PC-9 (cell line): ENCODE measurements at regions not wholly inside any gene's neighbourhood (a gene's known extent, or its start where the extent isn't known, plus 50 kb on each side); places are given as distances from the start of the nearest gene placed in this dataset.

Experiments used
- CTCF ChIP-seq: fragments of 200-600 bp; sonication (generic); conservative IDR thresholded peaks from 2 replicates; pipeline ENCODE4 v1.6.1; 2017; ENCODE audit warnings: mixed run types, antibody characterized with exemption, mild to moderate bottlenecking, moderate library complexity
- EZH2 ChIP-seq: fragments of 200-600 bp; sonication (generic); IDR thresholded peaks from 2 replicates; pipeline ENCODE4 v1.8.0; 2017; ENCODE audit warnings: antibody characterized with exemption, low read depth

DNA sequence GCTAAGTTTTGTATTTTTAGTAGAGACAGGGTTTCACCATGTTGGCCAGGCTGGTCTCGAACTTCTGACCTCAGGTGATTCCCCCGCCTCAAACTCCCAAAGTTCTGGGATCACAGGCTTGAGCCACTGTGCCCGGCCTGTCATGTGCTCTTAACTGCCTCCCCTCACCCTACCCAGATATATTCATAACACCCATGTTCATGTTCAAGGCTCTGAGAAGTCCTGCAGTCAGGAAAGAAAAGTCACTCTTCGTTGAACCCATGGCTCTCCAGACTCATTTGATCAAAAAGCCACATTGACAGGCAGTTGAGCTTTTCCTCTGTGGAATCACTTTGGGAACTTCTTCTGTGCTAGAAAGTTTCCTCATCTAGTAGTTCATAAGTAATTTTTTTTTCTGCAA lies 545.5 kb upstream of the TBX3 start:
- TF ChIP-seq CTCF (no peak), EZH2 (no peak)
